ENCODE measurements at regions not wholly inside any gene's neighbourhood (a gene's known extent, or its start where the extent isn't known, plus 50 kb on each side); places are given as distances from the start of the nearest gene placed in this dataset.
"Not testable (repeated sequence)": the region's sequence is repeated elsewhere in the genome, so short reads cannot be mapped to it uniquely, and the experiment has no call there.

DNA sequence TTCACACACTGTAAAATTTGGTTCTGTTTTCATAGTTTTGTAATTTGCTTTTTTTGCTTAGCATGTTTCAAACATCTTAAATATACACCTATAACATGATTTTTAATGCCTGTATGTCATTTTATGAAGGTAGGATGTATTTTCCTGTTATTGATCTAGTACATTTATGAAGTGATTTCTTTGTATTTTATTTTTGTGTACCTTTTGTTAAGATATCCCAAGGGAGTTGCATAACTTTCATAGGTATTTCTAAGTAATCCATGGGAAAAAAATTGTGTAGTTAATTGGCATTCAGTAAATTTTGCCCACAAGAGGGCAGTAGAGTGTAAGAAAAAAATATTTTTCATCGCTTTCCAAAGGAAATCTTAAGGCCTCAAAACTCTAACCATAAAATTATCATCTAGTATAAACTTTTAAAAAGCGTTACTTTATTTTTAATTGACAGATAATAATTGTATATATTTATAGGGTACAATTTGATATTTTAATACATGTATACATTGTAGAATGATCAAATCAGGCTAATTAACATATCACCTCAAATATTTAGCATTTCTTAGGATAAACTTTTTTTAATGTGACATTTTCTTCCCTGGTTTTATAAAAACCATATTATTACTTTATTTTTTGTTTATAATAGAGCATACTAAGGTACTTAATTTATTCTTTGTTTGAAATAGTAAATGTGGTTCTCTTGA lies 62.8 kb upstream of the ARL17B start:
- TF ChIP-seq, protein P1, sequence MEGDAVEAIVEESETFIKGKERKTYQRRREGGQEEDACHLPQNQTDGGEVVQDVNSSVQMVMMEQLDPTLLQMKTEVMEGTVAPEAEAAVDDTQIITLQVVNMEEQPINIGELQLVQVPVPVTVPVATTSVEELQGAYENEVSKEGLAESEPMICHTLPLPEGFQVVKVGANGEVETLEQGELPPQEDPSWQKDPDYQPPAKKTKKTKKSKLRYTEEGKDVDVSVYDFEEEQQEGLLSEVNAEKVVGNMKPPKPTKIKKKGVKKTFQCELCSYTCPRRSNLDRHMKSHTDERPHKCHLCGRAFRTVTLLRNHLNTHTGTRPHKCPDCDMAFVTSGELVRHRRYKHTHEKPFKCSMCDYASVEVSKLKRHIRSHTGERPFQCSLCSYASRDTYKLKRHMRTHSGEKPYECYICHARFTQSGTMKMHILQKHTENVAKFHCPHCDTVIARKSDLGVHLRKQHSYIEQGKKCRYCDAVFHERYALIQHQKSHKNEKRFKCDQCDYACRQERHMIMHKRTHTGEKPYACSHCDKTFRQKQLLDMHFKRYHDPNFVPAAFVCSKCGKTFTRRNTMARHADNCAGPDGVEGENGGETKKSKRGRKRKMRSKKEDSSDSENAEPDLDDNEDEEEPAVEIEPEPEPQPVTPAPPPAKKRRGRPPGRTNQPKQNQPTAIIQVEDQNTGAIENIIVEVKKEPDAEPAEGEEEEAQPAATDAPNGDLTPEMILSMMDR (IDR thresholded peaks at IDR 0.05): not testable (repeated sequence)
- TF ChIP-seq, protein P2, sequence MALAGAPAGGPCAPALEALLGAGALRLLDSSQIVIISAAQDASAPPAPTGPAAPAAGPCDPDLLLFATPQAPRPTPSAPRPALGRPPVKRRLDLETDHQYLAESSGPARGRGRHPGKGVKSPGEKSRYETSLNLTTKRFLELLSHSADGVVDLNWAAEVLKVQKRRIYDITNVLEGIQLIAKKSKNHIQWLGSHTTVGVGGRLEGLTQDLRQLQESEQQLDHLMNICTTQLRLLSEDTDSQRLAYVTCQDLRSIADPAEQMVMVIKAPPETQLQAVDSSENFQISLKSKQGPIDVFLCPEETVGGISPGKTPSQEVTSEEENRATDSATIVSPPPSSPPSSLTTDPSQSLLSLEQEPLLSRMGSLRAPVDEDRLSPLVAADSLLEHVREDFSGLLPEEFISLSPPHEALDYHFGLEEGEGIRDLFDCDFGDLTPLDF (CRISPR knock-in tag; IDR thresholded peaks at IDR 0.05): not testable (repeated sequence)
- TF ChIP-seq ZNF416 (CRISPR knock-in tag; IDR thresholded peaks at IDR 0.05); NR1H2 (CRISPR knock-in tag; IDR thresholded peaks at IDR 0.05); CBFB (CRISPR knock-in tag; IDR thresholded peaks at IDR 0.05; ENCODE audit: low read depth); MYBL2 (CRISPR knock-in tag; IDR thresholded peaks at IDR 0.05); ZNF263 (CRISPR knock-in tag; IDR thresholded peaks at IDR 0.05; ENCODE audit: low read depth): not testable (repeated sequence)
- TF ChIP-seq, protein P3, sequence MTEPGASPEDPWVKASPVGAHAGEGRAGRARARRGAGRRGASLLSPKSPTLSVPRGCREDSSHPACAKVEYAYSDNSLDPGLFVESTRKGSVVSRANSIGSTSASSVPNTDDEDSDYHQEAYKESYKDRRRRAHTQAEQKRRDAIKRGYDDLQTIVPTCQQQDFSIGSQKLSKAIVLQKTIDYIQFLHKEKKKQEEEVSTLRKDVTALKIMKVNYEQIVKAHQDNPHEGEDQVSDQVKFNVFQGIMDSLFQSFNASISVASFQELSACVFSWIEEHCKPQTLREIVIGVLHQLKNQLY (CRISPR knock-in tag; IDR thresholded peaks at IDR 0.05): not testable (repeated sequence)
- TF ChIP-seq, protein P4, sequence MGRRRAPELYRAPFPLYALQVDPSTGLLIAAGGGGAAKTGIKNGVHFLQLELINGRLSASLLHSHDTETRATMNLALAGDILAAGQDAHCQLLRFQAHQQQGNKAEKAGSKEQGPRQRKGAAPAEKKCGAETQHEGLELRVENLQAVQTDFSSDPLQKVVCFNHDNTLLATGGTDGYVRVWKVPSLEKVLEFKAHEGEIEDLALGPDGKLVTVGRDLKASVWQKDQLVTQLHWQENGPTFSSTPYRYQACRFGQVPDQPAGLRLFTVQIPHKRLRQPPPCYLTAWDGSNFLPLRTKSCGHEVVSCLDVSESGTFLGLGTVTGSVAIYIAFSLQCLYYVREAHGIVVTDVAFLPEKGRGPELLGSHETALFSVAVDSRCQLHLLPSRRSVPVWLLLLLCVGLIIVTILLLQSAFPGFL (CRISPR knock-in tag; IDR thresholded peaks at IDR 0.05; ENCODE audit: borderline replicate concordance): not testable (repeated sequence)

Measured in WTC11 (cell line).